Renal pelvis (tissue), 1 donor: ENCODE measurements at regions not wholly inside any gene's neighbourhood (a gene's known extent, or its start where the extent isn't known, plus 50 kb on each side); places are given as distances from the start of the nearest gene placed in this dataset.
"Not testable (repeated sequence)": the region's sequence is repeated elsewhere in the genome, so short reads cannot be mapped to it uniquely, and the experiment has no call there.

Experiments
- DNase-seq: peaks from one replicate; pipeline ENCODE4 v3.0.0-alpha.2; 2013

DNA sequence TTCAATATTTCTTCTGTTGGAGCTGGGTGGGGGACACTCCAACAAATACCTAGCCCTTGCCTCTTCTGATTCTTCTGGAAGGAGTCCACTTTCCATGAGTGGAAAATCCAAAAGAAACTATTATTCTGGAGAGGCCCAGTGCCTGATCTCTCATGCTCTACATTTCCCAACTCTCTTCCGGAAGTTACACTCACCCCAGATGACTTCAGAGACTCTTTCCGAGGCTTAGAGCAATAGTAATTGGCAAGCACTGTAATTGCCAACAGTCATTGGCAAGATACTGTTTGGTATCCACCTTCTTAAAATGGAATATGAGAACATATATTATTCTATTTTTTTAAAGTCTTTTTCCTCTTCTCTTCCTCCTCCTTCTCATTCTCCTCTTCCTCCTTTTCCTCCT, 60.5 kb upstream of the CYRIA start:
- DNase-seq: no peak

GRCh38 chr2:16725549-16725948, 59.9 kb upstream of the CYRIA start:
- DNase-seq: no peak

DNA sequence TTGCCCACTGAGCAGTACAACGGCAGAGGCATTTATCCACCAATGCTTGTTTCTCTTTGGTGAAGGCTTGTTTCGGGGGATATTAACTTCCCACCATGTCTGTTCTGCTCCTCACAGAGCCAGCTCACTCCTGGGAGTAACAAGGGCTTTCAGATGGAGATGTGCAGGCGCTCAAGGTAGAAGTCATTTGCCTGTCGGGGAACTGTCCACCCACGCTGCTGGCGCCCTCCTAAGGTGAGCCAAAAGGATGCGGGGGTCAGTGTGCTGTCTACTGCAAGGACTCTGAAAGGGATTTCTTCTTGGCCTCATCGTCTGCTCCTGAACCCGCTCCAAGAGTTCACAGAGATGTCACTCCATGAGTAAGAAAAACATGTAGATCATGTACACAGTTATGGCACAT, 57.0 kb upstream of the CYRIA start:
- DNase-seq: no peak

GRCh38 chr2:16722126-16722525, 56.5 kb upstream of the CYRIA start:
- no peak for DNase-seq

GRCh38 chr2:16721529-16721928, 55.9 kb upstream of the CYRIA start:
- not testable (repeated sequence) for DNase-seq

DNA sequence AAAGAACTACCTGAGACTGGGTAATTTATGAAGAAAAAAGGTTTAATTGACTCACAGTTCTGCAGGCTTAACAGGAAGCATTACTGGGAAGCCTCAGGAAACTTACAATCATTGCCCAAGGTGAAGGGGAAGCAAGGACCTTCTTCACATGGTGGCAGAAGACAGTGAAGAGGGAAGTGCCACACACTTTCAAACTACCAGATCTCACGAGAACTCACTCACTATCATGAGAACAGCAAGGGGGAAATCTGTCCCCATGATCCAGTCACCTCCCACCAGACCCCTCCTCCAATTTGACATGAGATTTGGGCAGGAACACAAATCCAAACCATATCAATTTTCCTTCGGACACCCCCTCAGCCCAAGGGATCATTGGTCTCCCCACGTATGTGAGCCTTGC, 55.1 kb upstream of the CYRIA start:
- DNase-seq: not testable (repeated sequence)

DNA sequence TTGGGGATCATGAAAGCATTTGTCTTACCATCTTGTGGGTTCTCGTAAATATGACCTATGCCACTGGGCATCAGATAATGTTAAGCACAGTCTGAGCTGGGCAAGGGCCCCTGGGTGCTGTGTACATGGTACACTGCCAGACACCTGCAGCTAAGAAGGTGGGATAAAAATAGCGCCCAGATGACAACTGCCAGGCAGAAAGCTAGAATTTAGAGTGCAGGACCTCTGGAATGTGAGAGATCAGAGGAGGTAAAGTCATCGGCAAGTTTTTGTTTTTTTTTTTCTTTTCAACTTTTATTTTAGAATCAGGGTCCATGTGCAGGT, 53.8 kb upstream of the CYRIA start:
- no peak for DNase-seq

- no peak for DNase-seq
Observed at GRCh38 chr2:16718576-16719484, 53.2 kb upstream of the CYRIA start.

- no peak for DNase-seq
Observed at GRCh38 chr2:16717477-16717876, 51.8 kb upstream of the CYRIA start.

GRCh38 chr2:16716944-16717343, 51.3 kb upstream of the CYRIA start:
- no peak for DNase-seq

- no peak for DNase-seq
Observed at GRCh38 chr2:16716024-16716423, 50.4 kb upstream of the CYRIA start.
